ENCODE measurements at regions not wholly inside any gene's neighbourhood (a gene's known extent, or its start where the extent isn't known, plus 50 kb on each side); places are given as distances from the start of the nearest gene placed in this dataset.
"Not testable (repeated sequence)": the region's sequence is repeated elsewhere in the genome, so short reads cannot be mapped to it uniquely, and the experiment has no call there.

GRCh38 chr10:111600772-111601171, 523.9 kb downstream of the ADRA2A start:
- no peaks in the 10 kb centered on the region for H3K9me3 ChIP-seq (ENCODE audit: control insufficient read depth in 5 of 5, low read length in 5 of 5)
- peaks cover 0 to 6% (median 2%) of the 10 kb centered on the region in 5 donors for H3K4me1 ChIP-seq (ENCODE audit: control insufficient read depth in 5 of 5, insufficient read depth in 5 of 5, low read length in 5 of 5)
- no peaks in the 10 kb centered on the region for H3K27me3 ChIP-seq (ENCODE audit: control insufficient read depth in 5 of 5, insufficient read depth in 4 of 5, low read length in 5 of 5)
- no peaks in the 10 kb centered on the region for H3K36me3 ChIP-seq (ENCODE audit: control insufficient read depth in 5 of 5, insufficient read depth in 5 of 5, low read length in 5 of 5)
- no peak overlapping the region for H3K9ac ChIP-seq (ENCODE audit: low read length in 5 of 5)
- H3K4me3 ChIP-seq (ENCODE audit: low read depth in 1 of 5, low read length in 5 of 5) = no peak overlapping the region
- H3K27ac ChIP-seq (ENCODE audit: low read depth, low read length) = no peak overlapping the region

DNA sequence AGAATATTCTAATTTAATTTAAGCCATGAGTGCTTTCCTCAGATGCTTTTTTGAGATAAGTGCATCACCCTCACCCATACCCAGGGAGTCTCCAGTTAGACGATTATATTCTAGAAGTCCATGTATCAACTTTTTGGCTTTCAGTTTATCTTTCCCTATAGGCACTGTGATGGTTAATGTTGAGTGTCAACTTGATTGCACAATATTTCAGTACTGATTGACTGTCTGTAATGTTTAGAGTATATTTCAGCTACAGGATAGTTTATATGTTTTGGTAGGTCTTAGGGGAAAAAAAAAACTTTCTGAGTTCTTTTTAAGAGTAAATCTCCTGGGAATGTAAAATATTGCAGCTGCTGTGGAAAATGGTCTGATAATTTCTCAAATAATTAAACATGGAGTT, 535.4 kb downstream of the ADRA2A start:
- Histone ChIP-seq H3K4me1 (ENCODE audit: control insufficient read depth in 5 of 5, insufficient read depth in 5 of 5, low read length in 5 of 5) (no peaks in the 10 kb centered on the region), H3K4me3 (ENCODE audit: low read depth in 1 of 5, low read length in 5 of 5) (no peak overlapping the region), H3K9ac (ENCODE audit: low read length in 5 of 5) (no peak overlapping the region), H3K27ac (ENCODE audit: low read depth, low read length) (no peak overlapping the region), H3K9me3 (ENCODE audit: control insufficient read depth in 5 of 5, low read length in 5 of 5) (no peaks in the 10 kb centered on the region), H3K27me3 (ENCODE audit: control insufficient read depth in 5 of 5, insufficient read depth in 4 of 5, low read length in 5 of 5) (no peaks in the 10 kb centered on the region), H3K36me3 (ENCODE audit: control insufficient read depth in 5 of 5, insufficient read depth in 5 of 5, low read length in 5 of 5) (no peaks in the 10 kb centered on the region)

GRCh38 chr10:111634191-111634590, 549.4 kb downstream of the GPAM start:
- H3K9me3 ChIP-seq (ENCODE audit: control insufficient read depth in 5 of 5, low read length in 5 of 5) = no peaks in the 10 kb centered on the region
- H3K4me3 ChIP-seq (ENCODE audit: low read depth in 1 of 5, low read length in 5 of 5) = no peak overlapping the region
- no peaks in the 10 kb centered on the region for H3K27me3 ChIP-seq (ENCODE audit: control insufficient read depth in 5 of 5, insufficient read depth in 4 of 5, low read length in 5 of 5)
- no peaks in the 10 kb centered on the region for H3K36me3 ChIP-seq (ENCODE audit: control insufficient read depth in 5 of 5, insufficient read depth in 5 of 5, low read length in 5 of 5)
- H3K4me1 ChIP-seq (ENCODE audit: control insufficient read depth in 5 of 5, insufficient read depth in 5 of 5, low read length in 5 of 5) = no peaks in the 10 kb centered on the region
- H3K9ac ChIP-seq (ENCODE audit: low read length in 5 of 5) = no peak overlapping the region
- no peak overlapping the region for H3K27ac ChIP-seq (ENCODE audit: low read depth, low read length)

DNA sequence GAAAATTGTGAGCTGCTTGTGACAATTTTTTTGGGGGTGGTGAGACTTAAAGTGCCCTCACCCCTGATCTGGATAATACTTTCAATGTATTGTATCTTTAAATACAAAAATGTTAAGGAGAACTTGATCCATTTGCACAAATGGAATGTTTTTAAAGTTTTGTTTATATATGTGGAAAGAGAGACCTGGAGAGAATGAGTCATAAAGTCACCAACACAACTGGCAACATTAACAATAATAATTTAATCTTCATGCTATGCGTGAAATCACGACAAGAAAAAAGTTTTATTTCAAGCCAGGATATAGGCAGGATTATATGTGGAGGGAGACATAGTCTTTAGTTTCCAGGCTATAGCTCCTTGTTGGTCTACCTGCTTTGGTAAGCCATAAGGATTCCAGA, 537.5 kb downstream of the GPAM start:
- Histone ChIP-seq H3K4me1 (ENCODE audit: control insufficient read depth in 5 of 5, insufficient read depth in 5 of 5, low read length in 5 of 5) (no peaks in the 10 kb centered on the region), H3K27ac (ENCODE audit: low read depth, low read length) (no peak overlapping the region), H3K27me3 (ENCODE audit: control insufficient read depth in 5 of 5, insufficient read depth in 4 of 5, low read length in 5 of 5) (no peaks in the 10 kb centered on the region), H3K36me3 (ENCODE audit: control insufficient read depth in 5 of 5, insufficient read depth in 5 of 5, low read length in 5 of 5) (no peaks in the 10 kb centered on the region), H3K4me3 (ENCODE audit: low read depth in 1 of 5, low read length in 5 of 5) (no peak overlapping the region), H3K9ac (ENCODE audit: low read length in 5 of 5) (no peak overlapping the region), H3K9me3 (ENCODE audit: control insufficient read depth in 5 of 5, low read length in 5 of 5) (peaks cover 0 to 20% (median 12%) of the 10 kb centered on the region in 5 donors)

- Histone ChIP-seq H3K27ac (ENCODE audit: low read depth, low read length) (no peak overlapping the region), H3K4me1 (ENCODE audit: control insufficient read depth in 5 of 5, insufficient read depth in 5 of 5, low read length in 5 of 5) (no peaks in the 10 kb centered on the region), H3K4me3 (ENCODE audit: low read depth in 1 of 5, low read length in 5 of 5) (no peak overlapping the region), H3K27me3 (ENCODE audit: control insufficient read depth in 5 of 5, insufficient read depth in 4 of 5, low read length in 5 of 5) (no peaks in the 10 kb centered on the region), H3K9ac (ENCODE audit: low read length in 5 of 5) (no peak overlapping the region), H3K36me3 (ENCODE audit: control insufficient read depth in 5 of 5, insufficient read depth in 5 of 5, low read length in 5 of 5) (no peaks in the 10 kb centered on the region), H3K9me3 (ENCODE audit: control insufficient read depth in 5 of 5, low read length in 5 of 5) (peaks cover 0 to 20% (median 12%) of the 10 kb centered on the region in 5 donors)
Measured at GRCh38 chr10:111648046-111648445, 535.5 kb downstream of the GPAM start.

- not testable (repeated sequence) for H3K4me1 ChIP-seq (ENCODE audit: control insufficient read depth in 5 of 5, insufficient read depth in 5 of 5, low read length in 5 of 5); H3K4me3 ChIP-seq (ENCODE audit: low read depth in 1 of 5, low read length in 5 of 5); H3K9ac ChIP-seq (ENCODE audit: low read length in 5 of 5); H3K27me3 ChIP-seq (ENCODE audit: control insufficient read depth in 5 of 5, insufficient read depth in 4 of 5, low read length in 5 of 5); H3K36me3 ChIP-seq (ENCODE audit: control insufficient read depth in 5 of 5, insufficient read depth in 5 of 5, low read length in 5 of 5); H3K27ac ChIP-seq (ENCODE audit: low read depth, low read length)
- H3K9me3 ChIP-seq (ENCODE audit: control insufficient read depth in 5 of 5, low read length in 5 of 5) = peaks cover 0 to 20% (median 12%) of the 10 kb centered on the region in 5 donors
Measured at GRCh38 chr10:111649080-111649479, 534.5 kb downstream of the GPAM start.

- Histone ChIP-seq H3K4me3 (ENCODE audit: low read depth in 1 of 5, low read length in 5 of 5) (no peak overlapping the region), H3K27me3 (ENCODE audit: control insufficient read depth in 5 of 5, insufficient read depth in 4 of 5, low read length in 5 of 5) (no peaks in the 10 kb centered on the region), H3K36me3 (ENCODE audit: control insufficient read depth in 5 of 5, insufficient read depth in 5 of 5, low read length in 5 of 5) (no peaks in the 10 kb centered on the region), H3K4me1 (ENCODE audit: control insufficient read depth in 5 of 5, insufficient read depth in 5 of 5, low read length in 5 of 5) (no peaks in the 10 kb centered on the region), H3K9ac (ENCODE audit: low read length in 5 of 5) (no peak overlapping the region), H3K9me3 (ENCODE audit: control insufficient read depth in 5 of 5, low read length in 5 of 5) (peaks cover 0 to 20% (median 12%) of the 10 kb centered on the region in 5 donors), H3K27ac (ENCODE audit: low read depth, low read length) (no peak overlapping the region)
Measured at GRCh38 chr10:111650088-111650487, 533.5 kb downstream of the GPAM start.

DNA sequence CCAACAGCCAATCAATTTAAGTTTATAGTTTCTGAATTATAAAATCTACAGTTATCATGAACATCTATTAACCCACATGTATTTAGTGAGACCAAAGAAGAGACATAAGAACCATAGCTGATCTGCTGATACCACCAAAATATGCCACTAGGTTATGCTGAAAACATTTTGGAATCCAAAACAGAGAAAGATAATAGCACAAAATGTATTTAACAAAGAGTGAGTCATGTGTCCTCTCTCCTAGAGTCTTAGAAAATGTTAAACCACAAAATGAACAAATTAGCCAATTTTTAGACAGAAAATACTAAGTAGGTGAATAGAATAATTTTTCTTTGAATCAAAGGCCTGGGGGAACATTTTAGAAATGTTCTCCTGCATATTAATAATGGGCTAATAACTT, 527.5 kb downstream of the GPAM start:
- no peaks in the 10 kb centered on the region for H3K9me3 ChIP-seq (ENCODE audit: control insufficient read depth in 5 of 5, low read length in 5 of 5)
- H3K27ac ChIP-seq (ENCODE audit: low read depth, low read length) = no peak overlapping the region
- no peak overlapping the region for H3K4me3 ChIP-seq (ENCODE audit: low read depth in 1 of 5, low read length in 5 of 5)
- H3K27me3 ChIP-seq (ENCODE audit: control insufficient read depth in 5 of 5, insufficient read depth in 4 of 5, low read length in 5 of 5) = no peaks in the 10 kb centered on the region
- H3K9ac ChIP-seq (ENCODE audit: low read length in 5 of 5) = no peak overlapping the region
- no peaks in the 10 kb centered on the region for H3K4me1 ChIP-seq (ENCODE audit: control insufficient read depth in 5 of 5, insufficient read depth in 5 of 5, low read length in 5 of 5)
- no peaks in the 10 kb centered on the region for H3K36me3 ChIP-seq (ENCODE audit: control insufficient read depth in 5 of 5, insufficient read depth in 5 of 5, low read length in 5 of 5)

DNA sequence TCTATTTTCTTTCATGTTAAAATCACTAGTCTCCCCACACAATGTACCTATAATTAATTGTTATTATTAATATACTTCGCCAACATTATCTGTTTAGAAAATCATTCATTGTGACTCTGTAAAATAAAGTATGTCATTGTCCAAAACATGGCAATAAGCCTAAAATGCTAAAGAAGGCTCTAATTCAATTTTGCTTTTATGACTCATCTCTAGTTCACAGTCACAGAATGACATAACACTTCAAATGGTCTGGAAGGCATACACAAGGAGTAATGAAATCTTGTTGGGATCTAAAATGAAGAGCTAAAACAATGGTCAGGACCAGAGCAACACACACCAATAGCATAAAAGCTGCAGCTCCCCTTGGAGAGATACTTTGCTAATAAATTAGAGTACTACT, 505.8 kb downstream of the GPAM start:
- Histone ChIP-seq H3K36me3 (ENCODE audit: control insufficient read depth in 5 of 5, insufficient read depth in 5 of 5, low read length in 5 of 5) (no peaks in the 10 kb centered on the region), H3K9ac (ENCODE audit: low read length in 5 of 5) (no peak overlapping the region), H3K27ac (ENCODE audit: low read depth, low read length) (no peak overlapping the region), H3K27me3 (ENCODE audit: control insufficient read depth in 5 of 5, insufficient read depth in 4 of 5, low read length in 5 of 5) (no peaks in the 10 kb centered on the region), H3K4me3 (ENCODE audit: low read depth in 1 of 5, low read length in 5 of 5) (no peak overlapping the region), H3K9me3 (ENCODE audit: control insufficient read depth in 5 of 5, low read length in 5 of 5) (no peaks in the 10 kb centered on the region), H3K4me1 (ENCODE audit: control insufficient read depth in 5 of 5, insufficient read depth in 5 of 5, low read length in 5 of 5) (no peaks in the 10 kb centered on the region)

DNA sequence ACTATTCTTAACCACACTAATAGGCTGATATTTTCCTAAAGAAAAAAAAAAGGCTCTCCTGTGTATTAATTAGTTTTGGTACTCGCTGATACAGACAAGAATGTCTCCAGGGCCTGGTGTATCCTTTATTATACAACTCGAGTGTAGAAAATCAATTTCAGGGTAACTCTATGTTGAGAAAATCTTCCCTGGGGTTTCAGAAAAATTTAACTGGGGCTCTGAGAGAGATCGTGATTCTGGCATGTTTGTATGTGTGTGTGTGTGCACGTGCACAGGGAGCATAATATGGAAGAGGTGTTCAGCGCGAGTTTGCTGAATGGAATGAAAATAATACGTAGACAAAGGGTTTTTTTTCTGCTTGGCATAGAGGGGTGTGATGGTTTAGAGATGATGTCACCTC, 496.8 kb downstream of the GPAM start:
- H3K27ac ChIP-seq (ENCODE audit: low read depth, low read length) = no peak overlapping the region
- H3K4me1 ChIP-seq (ENCODE audit: control insufficient read depth in 5 of 5, insufficient read depth in 5 of 5, low read length in 5 of 5) = no peaks in the 10 kb centered on the region
- no peak overlapping the region for H3K9ac ChIP-seq (ENCODE audit: low read length in 5 of 5)
- H3K9me3 ChIP-seq (ENCODE audit: control insufficient read depth in 5 of 5, low read length in 5 of 5) = no peaks in the 10 kb centered on the region
- H3K4me3 ChIP-seq (ENCODE audit: low read depth in 1 of 5, low read length in 5 of 5) = no peak overlapping the region
- H3K27me3 ChIP-seq (ENCODE audit: control insufficient read depth in 5 of 5, insufficient read depth in 4 of 5, low read length in 5 of 5) = no peaks in the 10 kb centered on the region
- no peaks in the 10 kb centered on the region for H3K36me3 ChIP-seq (ENCODE audit: control insufficient read depth in 5 of 5, insufficient read depth in 5 of 5, low read length in 5 of 5)

DNA sequence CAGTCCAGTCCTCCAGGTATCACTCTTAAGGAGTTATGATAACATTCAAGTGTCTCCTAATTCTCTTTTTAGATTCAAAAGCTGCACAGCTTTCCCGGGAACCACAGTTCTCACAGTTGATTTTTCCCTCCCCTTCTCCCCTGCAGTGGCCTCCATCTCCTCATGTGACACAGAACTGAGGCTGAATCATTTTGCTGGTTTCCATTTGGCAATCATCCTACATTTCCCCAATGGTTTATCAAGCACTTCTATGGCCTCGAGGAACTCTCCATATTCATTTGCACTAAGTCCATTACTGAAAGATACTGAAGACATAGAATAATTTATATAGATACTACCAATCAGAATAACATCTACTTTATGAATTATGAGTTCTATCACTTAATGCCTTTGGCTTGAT, 484.9 kb downstream of the GPAM start:
- Histone ChIP-seq H3K9ac (ENCODE audit: low read length in 5 of 5) (no peak overlapping the region), H3K4me3 (ENCODE audit: low read depth in 1 of 5, low read length in 5 of 5) (no peak overlapping the region), H3K4me1 (ENCODE audit: control insufficient read depth in 5 of 5, insufficient read depth in 5 of 5, low read length in 5 of 5) (no peaks in the 10 kb centered on the region), H3K9me3 (ENCODE audit: control insufficient read depth in 5 of 5, low read length in 5 of 5) (no peaks in the 10 kb centered on the region), H3K27ac (ENCODE audit: low read depth, low read length) (no peak overlapping the region), H3K36me3 (ENCODE audit: control insufficient read depth in 5 of 5, insufficient read depth in 5 of 5, low read length in 5 of 5) (no peaks in the 10 kb centered on the region), H3K27me3 (ENCODE audit: control insufficient read depth in 5 of 5, insufficient read depth in 4 of 5, low read length in 5 of 5) (no peaks in the 10 kb centered on the region)

Data from subcutaneous abdominal adipose tissue (tissue), 5 donors.